ENCODE measurements at regions not wholly inside any gene's neighbourhood (a gene's known extent, or its start where the extent isn't known, plus 50 kb on each side); places are given as distances from the start of the nearest gene placed in this dataset.

- no peaks in the 10 kb centered on the region for H3K9me3 Mint-ChIP-seq (ENCODE audit: unreplicated experiment)
- no peak overlapping the region for H3K27ac Mint-ChIP-seq (ENCODE audit: low read depth, unreplicated experiment)
- TF ChIP-seq CTCF (IDR thresholded peaks at IDR 0.05; ENCODE audit: unreplicated experiment) = no peak
- POLR2A ChIA-PET = interaction anchor here (0.5 to 1.1 kb wide), 2 partner anchors 17 to 104 kb away, joined by 3 read pairs; no protein-coding TSS in a partner anchor
- H3K4me3 Mint-ChIP-seq (ENCODE audit: unreplicated experiment) = no peak overlapping the region
- DNase-seq (ENCODE audit: unreplicated experiment) = no peak
- intact Hi-C loops (cut with micrococcal nuclease) = no loop called here
- no peaks in the 10 kb centered on the region for H3K4me1 Mint-ChIP-seq (ENCODE audit: insufficient read depth, unreplicated experiment)
- no peaks in the 10 kb centered on the region for H3K27me3 Mint-ChIP-seq (ENCODE audit: insufficient read depth, unreplicated experiment)
- no peaks in the 10 kb centered on the region for H3K36me3 Mint-ChIP-seq (ENCODE audit: insufficient read depth, unreplicated experiment)
- CTCF ChIA-PET = no interaction called here
- no TSS peak for BruUV-seq (replicated peaks)
These were observed 221.9 kb downstream of the IRX2 start for GRCh38 chr5:2529371-2530092.

DNA sequence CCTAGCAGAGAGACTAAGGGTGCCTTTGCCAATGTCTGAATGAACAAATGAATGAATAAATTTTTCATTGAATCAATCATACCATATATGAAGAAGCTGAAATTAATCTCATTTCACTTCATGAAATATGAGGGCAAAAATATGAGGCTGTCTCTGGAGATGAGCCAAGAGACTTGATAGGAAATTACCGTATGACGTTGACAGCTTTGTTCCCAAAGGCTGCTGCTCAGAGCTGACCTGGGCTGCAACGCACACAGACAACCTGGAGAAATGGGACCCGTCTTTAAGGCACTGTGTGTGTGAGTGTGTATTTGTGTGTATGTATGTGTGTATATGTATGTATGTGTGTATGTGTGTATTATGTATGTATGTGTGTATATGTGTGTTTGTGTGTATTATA is 226.1 kb downstream of the IRX2 start:
- Mint-ChIP-seq H3K4me3 (ENCODE audit: unreplicated experiment) (no peak overlapping the region), H3K4me1 (ENCODE audit: insufficient read depth, unreplicated experiment) (no peaks in the 10 kb centered on the region), H3K9me3 (ENCODE audit: unreplicated experiment) (no peaks in the 10 kb centered on the region), H3K36me3 (ENCODE audit: insufficient read depth, unreplicated experiment) (no peaks in the 10 kb centered on the region), H3K27me3 (ENCODE audit: insufficient read depth, unreplicated experiment) (no peaks in the 10 kb centered on the region), H3K27ac (ENCODE audit: low read depth, unreplicated experiment) (no peak overlapping the region)
- CTCF ChIA-PET = no interaction called here
- intact Hi-C loops (cut with micrococcal nuclease) = no loop called here
- TF ChIP-seq CTCF (IDR thresholded peaks at IDR 0.05; ENCODE audit: unreplicated experiment) = no peak
- no TSS peak for BruUV-seq (replicated peaks)
- DNase-seq (ENCODE audit: unreplicated experiment) = no peak
- POLR2A ChIA-PET = no interaction called here

GRCh38 chr5:2524620-2525019 is 226.9 kb downstream of the IRX2 start:
- Mint-ChIP-seq H3K27ac (ENCODE audit: low read depth, unreplicated experiment) (no peak overlapping the region), H3K9me3 (ENCODE audit: unreplicated experiment) (no peaks in the 10 kb centered on the region), H3K27me3 (ENCODE audit: insufficient read depth, unreplicated experiment) (no peaks in the 10 kb centered on the region), H3K4me3 (ENCODE audit: unreplicated experiment) (no peak overlapping the region), H3K4me1 (ENCODE audit: insufficient read depth, unreplicated experiment) (no peaks in the 10 kb centered on the region), H3K36me3 (ENCODE audit: insufficient read depth, unreplicated experiment) (no peaks in the 10 kb centered on the region)
- intact Hi-C loops (cut with micrococcal nuclease) = no loop called here
- DNase-seq (ENCODE audit: unreplicated experiment) = no peak
- POLR2A ChIA-PET = no interaction called here
- BruUV-seq (replicated peaks) = no TSS peak
- no peak for TF ChIP-seq CTCF (IDR thresholded peaks at IDR 0.05; ENCODE audit: unreplicated experiment)
- CTCF ChIA-PET = no interaction called here

GRCh38 chr5:2523180-2523579 is 228.3 kb downstream of the IRX2 start:
- no peaks in the 10 kb centered on the region for H3K9me3 Mint-ChIP-seq (ENCODE audit: unreplicated experiment)
- CTCF ChIA-PET = no interaction called here
- H3K4me3 Mint-ChIP-seq (ENCODE audit: unreplicated experiment) = no peak overlapping the region
- DNase-seq (ENCODE audit: unreplicated experiment) = no peak
- POLR2A ChIA-PET = no interaction called here
- no peaks in the 10 kb centered on the region for H3K36me3 Mint-ChIP-seq (ENCODE audit: insufficient read depth, unreplicated experiment)
- BruUV-seq (replicated peaks) = no TSS peak
- no peak overlapping the region for H3K27ac Mint-ChIP-seq (ENCODE audit: low read depth, unreplicated experiment)
- no peaks in the 10 kb centered on the region for H3K27me3 Mint-ChIP-seq (ENCODE audit: insufficient read depth, unreplicated experiment)
- no peaks in the 10 kb centered on the region for H3K4me1 Mint-ChIP-seq (ENCODE audit: insufficient read depth, unreplicated experiment)
- intact Hi-C loops (cut with micrococcal nuclease) = no loop called here
- no peak for TF ChIP-seq CTCF (IDR thresholded peaks at IDR 0.05; ENCODE audit: unreplicated experiment)

Measured in MCF 10A (cell line).